ENCODE measurements at regions not wholly inside any gene's neighbourhood (a gene's known extent, or its start where the extent isn't known, plus 50 kb on each side); places are given as distances from the start of the nearest gene placed in this dataset.

DNA sequence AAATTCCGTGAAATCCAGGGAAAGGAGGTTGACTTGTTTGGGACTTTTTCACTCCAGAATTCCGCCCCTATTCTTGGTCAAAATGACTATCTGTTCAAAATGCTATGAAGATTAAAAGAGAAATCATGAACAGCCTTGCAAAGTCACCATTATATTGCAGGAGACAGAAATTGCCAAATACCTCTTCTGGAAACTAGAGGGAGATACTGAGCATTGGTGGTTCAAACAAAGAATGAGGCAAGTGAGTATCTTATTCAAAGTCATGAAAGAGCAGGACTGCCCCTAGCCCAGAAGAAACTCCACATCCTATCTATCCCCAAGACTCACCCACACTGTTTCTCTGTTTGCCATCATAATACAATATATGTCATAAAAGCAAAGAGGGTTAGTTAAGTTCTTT is 862.3 kb upstream of the POU3F3 start:
- TF ChIP-seq, protein P1, sequence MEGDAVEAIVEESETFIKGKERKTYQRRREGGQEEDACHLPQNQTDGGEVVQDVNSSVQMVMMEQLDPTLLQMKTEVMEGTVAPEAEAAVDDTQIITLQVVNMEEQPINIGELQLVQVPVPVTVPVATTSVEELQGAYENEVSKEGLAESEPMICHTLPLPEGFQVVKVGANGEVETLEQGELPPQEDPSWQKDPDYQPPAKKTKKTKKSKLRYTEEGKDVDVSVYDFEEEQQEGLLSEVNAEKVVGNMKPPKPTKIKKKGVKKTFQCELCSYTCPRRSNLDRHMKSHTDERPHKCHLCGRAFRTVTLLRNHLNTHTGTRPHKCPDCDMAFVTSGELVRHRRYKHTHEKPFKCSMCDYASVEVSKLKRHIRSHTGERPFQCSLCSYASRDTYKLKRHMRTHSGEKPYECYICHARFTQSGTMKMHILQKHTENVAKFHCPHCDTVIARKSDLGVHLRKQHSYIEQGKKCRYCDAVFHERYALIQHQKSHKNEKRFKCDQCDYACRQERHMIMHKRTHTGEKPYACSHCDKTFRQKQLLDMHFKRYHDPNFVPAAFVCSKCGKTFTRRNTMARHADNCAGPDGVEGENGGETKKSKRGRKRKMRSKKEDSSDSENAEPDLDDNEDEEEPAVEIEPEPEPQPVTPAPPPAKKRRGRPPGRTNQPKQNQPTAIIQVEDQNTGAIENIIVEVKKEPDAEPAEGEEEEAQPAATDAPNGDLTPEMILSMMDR (IDR thresholded peaks at IDR 0.05; ENCODE audit: low read depth, low read length, missing control alignments): no peak
- no peak overlapping the region for H3K27ac ChIP-seq
- no peaks in the 10 kb centered on the region for H3K36me3 ChIP-seq (replicated peaks)
- DNase-seq: no peak
- no peak overlapping the region for H3K4me3 ChIP-seq (ENCODE audit: low read depth, low read length)
- in situ Hi-C loops (cut with HindIII; ENCODE audit: low pct_ligation_motif_present, low sequenced_read_pairs): no loop called here
- no peaks in the 10 kb centered on the region for H3K27me3 ChIP-seq (replicated peaks)

DNA sequence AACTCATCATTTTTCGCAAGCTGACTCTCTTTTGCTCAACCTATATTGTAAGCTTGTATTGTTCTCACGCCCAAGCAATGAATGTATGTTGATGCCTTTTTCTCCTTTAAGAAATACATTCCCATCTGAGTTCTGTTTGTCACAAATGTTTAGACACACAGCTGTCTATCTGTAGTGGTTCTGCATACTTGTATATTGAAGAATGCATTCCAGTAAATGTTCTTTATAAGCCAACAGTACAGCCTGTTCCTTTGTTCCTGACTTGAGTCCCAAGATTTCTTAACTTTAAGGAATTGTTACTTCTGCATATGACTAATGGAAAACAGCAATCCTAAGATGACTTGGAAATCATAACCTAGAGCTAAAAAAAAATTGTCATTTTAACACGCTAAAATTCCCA is 849.1 kb upstream of the POU3F3 start:
- H3K36me3 ChIP-seq (replicated peaks): no peaks in the 10 kb centered on the region
- DNase-seq: no peak
- in situ Hi-C loops (cut with HindIII; ENCODE audit: low pct_ligation_motif_present, low sequenced_read_pairs): no loop called here
- TF ChIP-seq, protein P1 (IDR thresholded peaks at IDR 0.05; ENCODE audit: low read depth, low read length, missing control alignments): no peak
- no peak overlapping the region for H3K4me3 ChIP-seq (ENCODE audit: low read depth, low read length)
- H3K27me3 ChIP-seq (replicated peaks): no peaks in the 10 kb centered on the region
- H3K27ac ChIP-seq: no peak overlapping the region

DNA sequence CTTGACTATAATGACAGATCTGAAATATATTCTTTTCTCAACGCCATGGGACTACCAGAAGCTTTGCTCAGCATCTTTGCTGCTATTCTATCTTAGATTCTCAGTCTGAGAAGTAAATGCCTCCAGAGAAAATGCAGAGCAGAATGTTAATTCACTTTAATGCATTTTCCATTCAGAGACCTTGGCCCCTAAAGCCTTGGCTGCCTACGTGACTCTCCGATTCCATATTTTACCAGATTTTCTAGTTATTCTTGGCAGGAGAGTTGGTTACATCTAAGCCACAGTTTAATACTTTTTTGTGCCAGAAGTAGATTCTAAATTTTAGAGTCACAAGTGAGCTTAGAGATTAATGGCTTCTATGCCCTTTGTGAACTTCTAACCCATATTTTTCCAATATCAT is 837.1 kb upstream of the POU3F3 start:
- in situ Hi-C loops (cut with HindIII; ENCODE audit: low pct_ligation_motif_present, low sequenced_read_pairs): no loop called here
- Histone ChIP-seq H3K27ac (no peak overlapping the region), H3K36me3 (replicated peaks) (no peaks in the 10 kb centered on the region), H3K4me3 (ENCODE audit: low read depth, low read length) (no peak overlapping the region), H3K27me3 (replicated peaks) (no peaks in the 10 kb centered on the region)
- no peak for DNase-seq
- TF ChIP-seq, protein P1 (IDR thresholded peaks at IDR 0.05; ENCODE audit: low read depth, low read length, missing control alignments): no peak

DNA sequence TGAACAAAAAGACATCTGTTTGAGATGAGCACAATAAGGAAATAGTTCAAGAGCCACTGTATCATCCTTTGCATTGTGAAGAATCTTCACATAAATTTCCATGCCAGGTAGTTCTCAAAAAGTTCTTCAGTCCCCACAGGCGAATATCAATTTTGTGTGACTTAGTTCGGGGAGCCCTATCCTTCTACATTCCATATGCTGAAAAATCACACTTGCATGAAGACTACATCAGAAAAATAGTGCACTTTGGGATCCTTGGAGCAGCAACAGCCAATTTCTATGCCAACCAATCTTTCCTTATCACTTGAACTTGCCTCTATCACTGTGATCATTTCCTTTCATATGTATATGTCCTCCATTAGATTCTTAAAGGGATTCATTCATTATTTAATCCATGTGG is 830.6 kb upstream of the POU3F3 start:
- in situ Hi-C loops (cut with HindIII; ENCODE audit: low pct_ligation_motif_present, low sequenced_read_pairs): no loop called here
- DNase-seq: no peak
- Histone ChIP-seq H3K36me3 (replicated peaks) (no peaks in the 10 kb centered on the region), H3K27me3 (replicated peaks) (no peaks in the 10 kb centered on the region), H3K27ac (no peak overlapping the region), H3K4me3 (ENCODE audit: low read depth, low read length) (no peak overlapping the region)
- TF ChIP-seq, protein P1 (IDR thresholded peaks at IDR 0.05; ENCODE audit: low read depth, low read length, missing control alignments): no peak

DNA sequence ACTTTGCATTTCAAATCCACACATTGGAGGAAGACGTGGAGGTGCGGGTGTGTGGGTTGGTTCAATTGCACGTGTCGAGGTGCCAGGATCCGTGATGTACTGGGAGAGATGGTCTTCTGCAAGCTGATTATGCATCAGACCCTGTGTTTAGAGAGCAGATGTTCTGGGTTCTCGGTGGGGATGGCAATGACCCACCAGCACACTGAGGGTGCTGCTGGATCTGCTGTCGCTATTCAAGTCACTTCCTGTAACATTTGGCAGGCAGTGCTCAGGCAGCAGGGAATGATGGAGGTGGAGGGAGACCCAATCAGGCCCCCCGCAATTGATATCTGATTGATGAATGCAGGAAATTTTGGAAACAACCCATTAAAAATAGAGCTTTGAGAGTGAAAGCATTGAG is 830.1 kb upstream of the POU3F3 start:
- DNase-seq: no peak
- Histone ChIP-seq H3K36me3 (replicated peaks) (no peaks in the 10 kb centered on the region), H3K27ac (no peak overlapping the region), H3K27me3 (replicated peaks) (no peaks in the 10 kb centered on the region), H3K4me3 (ENCODE audit: low read depth, low read length) (no peak overlapping the region)
- TF ChIP-seq, protein P1 (IDR thresholded peaks at IDR 0.05; ENCODE audit: low read depth, low read length, missing control alignments): no peak
- in situ Hi-C loops (cut with HindIII; ENCODE audit: low pct_ligation_motif_present, low sequenced_read_pairs): no loop called here

DNA sequence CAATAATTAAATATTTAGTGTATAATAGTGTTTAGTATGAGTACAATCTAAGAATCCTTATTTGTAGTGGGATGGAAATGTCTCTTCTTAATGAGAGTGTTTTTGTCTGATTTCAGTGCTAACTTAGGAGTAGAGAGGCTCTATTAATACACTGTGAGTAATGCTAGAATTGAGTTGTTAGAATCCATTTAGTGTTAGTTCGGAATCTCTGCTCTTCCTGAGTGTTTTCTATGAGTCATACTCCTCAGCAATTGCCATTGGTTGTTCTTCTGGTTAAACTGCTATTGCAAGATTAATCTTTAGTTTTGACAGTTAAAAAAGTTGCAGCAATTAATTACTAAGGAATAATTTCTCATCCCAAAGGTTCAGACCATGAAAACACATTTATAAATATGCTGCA is 828.6 kb upstream of the POU3F3 start:
- Histone ChIP-seq H3K36me3 (replicated peaks) (no peaks in the 10 kb centered on the region), H3K4me3 (ENCODE audit: low read depth, low read length) (no peak overlapping the region), H3K27ac (no peak overlapping the region), H3K27me3 (replicated peaks) (no peaks in the 10 kb centered on the region)
- TF ChIP-seq, protein P1 (IDR thresholded peaks at IDR 0.05; ENCODE audit: low read depth, low read length, missing control alignments): no peak
- in situ Hi-C loops (cut with HindIII; ENCODE audit: low pct_ligation_motif_present, low sequenced_read_pairs): no loop called here
- DNase-seq: no peak
